ENCODE measurements at regions not wholly inside any gene's neighbourhood (a gene's known extent, or its start where the extent isn't known, plus 50 kb on each side); places are given as distances from the start of the nearest gene placed in this dataset.
"Not testable (repeated sequence)": the region's sequence is repeated elsewhere in the genome, so short reads cannot be mapped to it uniquely, and the experiment has no call there.

- TF ChIP-seq CTCF (IDR thresholded peaks at IDR 0.05; ENCODE audit: borderline replicate concordance, control extremely low read depth, extremely low read depth, insufficient read depth, missing control alignments), result no peak
- in situ Hi-C loops (cut with MboI; ENCODE audit: low sequenced_read_pairs, unreplicated experiment), result no loop called here
- no peak for DNase-seq (ENCODE audit: low spot score)
Observed at GRCh38 chr6:74902089-74902488, 303.8 kb downstream of the COL12A1 start.

GRCh38 chr6:74901576-74901975, 304.3 kb downstream of the COL12A1 start:
- no peak for TF ChIP-seq CTCF (IDR thresholded peaks at IDR 0.05; ENCODE audit: borderline replicate concordance, control extremely low read depth, extremely low read depth, insufficient read depth, missing control alignments)
- no peak for DNase-seq (ENCODE audit: low spot score)
- in situ Hi-C loops (cut with MboI; ENCODE audit: low sequenced_read_pairs, unreplicated experiment), result no loop called here

GRCh38 chr6:74899416-74899815, 306.4 kb downstream of the COL12A1 start:
- no peak for DNase-seq (ENCODE audit: low spot score)
- TF ChIP-seq CTCF (IDR thresholded peaks at IDR 0.05; ENCODE audit: borderline replicate concordance, control extremely low read depth, extremely low read depth, insufficient read depth, missing control alignments), result no peak
- in situ Hi-C loops (cut with MboI; ENCODE audit: low sequenced_read_pairs, unreplicated experiment), result no loop called here

GRCh38 chr6:74892091-74892490, 313.8 kb downstream of the COL12A1 start:
- in situ Hi-C loops (cut with MboI; ENCODE audit: low sequenced_read_pairs, unreplicated experiment), result no loop called here
- TF ChIP-seq CTCF (IDR thresholded peaks at IDR 0.05; ENCODE audit: borderline replicate concordance, control extremely low read depth, extremely low read depth, insufficient read depth, missing control alignments), result no peak
- DNase-seq (ENCODE audit: low spot score), result no peak

GRCh38 chr6:74891349-74891831, 314.5 kb downstream of the COL12A1 start:
- in situ Hi-C loops (cut with MboI; ENCODE audit: low sequenced_read_pairs, unreplicated experiment), result no loop called here
- no peak for DNase-seq (ENCODE audit: low spot score)
- no peak for TF ChIP-seq CTCF (IDR thresholded peaks at IDR 0.05; ENCODE audit: borderline replicate concordance, control extremely low read depth, extremely low read depth, insufficient read depth, missing control alignments)

- no peak for TF ChIP-seq CTCF (IDR thresholded peaks at IDR 0.05; ENCODE audit: borderline replicate concordance, control extremely low read depth, extremely low read depth, insufficient read depth, missing control alignments)
- in situ Hi-C loops (cut with MboI; ENCODE audit: low sequenced_read_pairs, unreplicated experiment), result no loop called here
- DNase-seq (ENCODE audit: low spot score), result no peak
Observed at GRCh38 chr6:74889635-74890034, 316.2 kb downstream of the COL12A1 start.

GRCh38 chr6:74888741-74889140, 317.1 kb downstream of the COL12A1 start:
- not testable (repeated sequence) for DNase-seq (ENCODE audit: low spot score)

More at GRCh38 chr6:74888741-74889140, 317.1 kb downstream of the COL12A1 start:
- in situ Hi-C loops (cut with MboI; ENCODE audit: low sequenced_read_pairs, unreplicated experiment), result not testable (repeated sequence)

All from GM13976 (cell line).